LNCaP clone FGC (cell line): ENCODE measurements at regions not wholly inside any gene's neighbourhood (a gene's known extent, or its start where the extent isn't known, plus 50 kb on each side); places are given as distances from the start of the nearest gene placed in this dataset.

Experiments
- DNase-seq: peaks from one replicate; pipeline ENCODE4 v3.0.0-alpha.2; 2011; ENCODE audit warnings: low read depth
- H3K4me3 ChIP-seq: 2 replicates; pipeline ENCODE4 v1.5.1; 2011; ENCODE audit warnings: mild to moderate bottlenecking, low read depth, low read length, control low read depth
- TF ChIP-seq, protein P1 (sequence below): IDR thresholded peaks from 2 replicates; pipeline ENCODE4 v1.5.1; 2012; ENCODE audit warnings: mild to moderate bottlenecking; ENCODE audit not compliant: control insufficient read depth, insufficient read depth; ENCODE audit errors: extremely low read depth

DNA sequence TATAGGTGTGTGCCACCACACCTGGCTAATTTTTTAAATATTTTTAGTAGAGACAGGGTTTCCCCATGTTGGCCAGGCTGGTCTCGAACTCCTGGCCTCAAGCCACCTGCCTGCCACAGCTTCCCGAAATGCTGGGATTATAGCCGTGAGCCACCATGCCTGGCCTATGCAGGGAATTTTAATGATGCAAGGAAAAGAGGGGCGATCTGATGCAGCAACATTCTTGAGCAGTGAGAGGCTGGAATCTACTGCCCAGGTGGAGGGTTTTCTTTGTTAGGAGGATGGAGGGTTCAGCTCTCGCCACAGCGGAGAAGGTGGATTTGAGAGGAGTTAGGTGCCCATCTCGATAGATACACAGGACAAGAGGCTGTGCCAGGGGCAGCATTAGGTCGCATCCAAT is 332.3 kb downstream of the GATA3 start:
- TF ChIP-seq, protein P1, sequence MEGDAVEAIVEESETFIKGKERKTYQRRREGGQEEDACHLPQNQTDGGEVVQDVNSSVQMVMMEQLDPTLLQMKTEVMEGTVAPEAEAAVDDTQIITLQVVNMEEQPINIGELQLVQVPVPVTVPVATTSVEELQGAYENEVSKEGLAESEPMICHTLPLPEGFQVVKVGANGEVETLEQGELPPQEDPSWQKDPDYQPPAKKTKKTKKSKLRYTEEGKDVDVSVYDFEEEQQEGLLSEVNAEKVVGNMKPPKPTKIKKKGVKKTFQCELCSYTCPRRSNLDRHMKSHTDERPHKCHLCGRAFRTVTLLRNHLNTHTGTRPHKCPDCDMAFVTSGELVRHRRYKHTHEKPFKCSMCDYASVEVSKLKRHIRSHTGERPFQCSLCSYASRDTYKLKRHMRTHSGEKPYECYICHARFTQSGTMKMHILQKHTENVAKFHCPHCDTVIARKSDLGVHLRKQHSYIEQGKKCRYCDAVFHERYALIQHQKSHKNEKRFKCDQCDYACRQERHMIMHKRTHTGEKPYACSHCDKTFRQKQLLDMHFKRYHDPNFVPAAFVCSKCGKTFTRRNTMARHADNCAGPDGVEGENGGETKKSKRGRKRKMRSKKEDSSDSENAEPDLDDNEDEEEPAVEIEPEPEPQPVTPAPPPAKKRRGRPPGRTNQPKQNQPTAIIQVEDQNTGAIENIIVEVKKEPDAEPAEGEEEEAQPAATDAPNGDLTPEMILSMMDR: no peak
- DNase-seq: no peak
- H3K4me3 ChIP-seq: no peak overlapping the region

DNA sequence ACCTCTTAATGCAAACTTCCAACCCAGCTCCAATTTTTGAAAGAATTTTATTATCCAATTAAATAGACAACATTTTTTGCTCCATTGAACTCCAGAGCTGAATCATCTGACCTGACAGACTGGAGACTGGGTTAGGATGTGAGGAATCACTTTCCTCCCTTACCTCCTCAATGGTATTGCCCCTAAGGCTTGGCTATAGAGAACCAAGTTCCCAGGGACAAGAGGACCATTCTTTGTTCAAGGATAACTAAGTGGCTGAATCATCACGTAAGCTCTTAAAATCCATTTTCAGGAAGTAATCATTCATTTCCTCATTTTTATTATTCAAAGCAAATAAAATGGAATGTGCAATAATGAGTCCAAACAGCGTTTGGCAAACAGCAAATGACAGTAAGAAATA is 335.1 kb downstream of the GATA3 start:
- TF ChIP-seq, protein P1: no peak
- peak; percentile 32 for DNase-seq
- no peak overlapping the region for H3K4me3 ChIP-seq

DNA sequence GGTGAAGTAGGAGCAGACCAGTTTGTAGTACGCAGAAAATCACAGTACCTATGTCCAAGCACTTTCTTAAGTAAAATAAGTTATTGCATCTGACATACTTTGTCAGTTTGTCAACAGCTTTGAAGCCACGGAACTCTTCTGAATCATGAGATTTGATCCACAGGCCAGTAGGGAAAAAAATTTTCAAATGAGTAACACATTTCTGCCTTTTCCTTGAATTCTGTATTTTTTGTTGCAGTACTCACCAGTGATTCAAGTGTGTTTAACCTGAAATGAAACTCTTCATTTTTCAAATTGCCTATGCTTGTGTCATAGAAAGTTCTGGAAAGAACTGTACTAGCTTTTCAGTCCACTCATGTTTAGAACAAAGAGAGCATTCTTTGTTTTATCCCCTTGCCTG is 337.7 kb downstream of the GATA3 start:
- no peak overlapping the region for H3K4me3 ChIP-seq
- no peak for DNase-seq
- TF ChIP-seq, protein P1: no peak

DNA sequence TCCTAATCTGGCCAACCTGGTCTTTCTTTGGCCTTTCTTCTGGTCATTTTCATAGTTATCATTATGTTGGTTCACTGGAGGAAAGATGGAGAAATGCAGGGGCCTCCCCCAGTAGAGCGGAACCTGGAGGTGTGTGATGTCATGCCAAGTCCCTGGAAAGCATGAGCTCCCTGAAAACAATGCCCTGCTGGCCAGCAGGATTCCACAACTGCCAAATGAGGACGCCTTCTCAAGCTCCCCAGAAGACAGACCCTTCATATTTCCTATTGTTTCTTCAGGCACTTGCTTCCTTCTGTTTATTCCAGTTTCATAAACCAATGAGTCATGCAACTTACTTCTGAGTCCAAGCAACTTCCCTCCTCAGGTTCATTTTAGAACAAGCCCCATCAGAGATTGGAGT is 339.0 kb downstream of the GATA3 start:
- H3K4me3 ChIP-seq: no peak overlapping the region
- no peak for DNase-seq
- TF ChIP-seq, protein P1: no peak

DNA sequence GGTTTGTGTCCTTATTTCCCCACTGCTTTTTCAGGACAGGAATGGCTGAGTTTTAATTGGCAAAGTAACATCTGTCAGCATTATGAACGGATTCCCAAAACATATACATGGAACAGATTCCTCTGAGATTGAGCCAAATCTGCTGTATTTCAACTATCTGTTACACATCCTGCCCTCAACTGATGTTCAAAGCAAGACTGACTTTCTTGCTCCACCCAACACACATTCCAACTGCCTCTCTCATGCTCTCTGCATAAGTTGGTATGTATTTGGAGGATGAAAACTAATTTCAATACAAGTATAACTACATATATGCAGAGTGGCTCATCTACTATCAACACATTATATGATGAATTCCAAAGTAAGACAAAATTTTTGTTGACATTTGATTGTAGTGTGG is 342.2 kb downstream of the GATA3 start:
- no peak for DNase-seq
- TF ChIP-seq, protein P1: no peak
- no peak overlapping the region for H3K4me3 ChIP-seq

DNA sequence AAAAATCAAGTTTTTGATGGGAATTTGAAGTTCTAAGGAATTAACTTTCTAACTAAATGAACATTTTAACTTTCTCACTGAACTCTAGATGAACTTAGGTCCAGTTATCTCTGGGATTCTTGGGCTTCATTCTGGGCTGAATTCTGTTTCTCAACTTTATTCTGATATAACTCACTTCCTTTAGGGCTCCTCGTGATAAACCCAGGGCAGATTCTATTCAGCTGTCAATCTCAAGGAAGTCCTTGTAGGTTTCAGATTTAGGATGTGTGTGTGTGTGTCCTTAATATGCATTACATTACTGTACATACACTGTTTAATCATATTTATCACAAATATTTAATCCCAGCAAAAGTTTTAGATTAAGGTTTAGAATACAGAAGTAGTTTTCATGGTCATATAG is 344.3 kb downstream of the GATA3 start:
- no peak overlapping the region for H3K4me3 ChIP-seq
- no peak for DNase-seq
- TF ChIP-seq, protein P1: no peak

DNA sequence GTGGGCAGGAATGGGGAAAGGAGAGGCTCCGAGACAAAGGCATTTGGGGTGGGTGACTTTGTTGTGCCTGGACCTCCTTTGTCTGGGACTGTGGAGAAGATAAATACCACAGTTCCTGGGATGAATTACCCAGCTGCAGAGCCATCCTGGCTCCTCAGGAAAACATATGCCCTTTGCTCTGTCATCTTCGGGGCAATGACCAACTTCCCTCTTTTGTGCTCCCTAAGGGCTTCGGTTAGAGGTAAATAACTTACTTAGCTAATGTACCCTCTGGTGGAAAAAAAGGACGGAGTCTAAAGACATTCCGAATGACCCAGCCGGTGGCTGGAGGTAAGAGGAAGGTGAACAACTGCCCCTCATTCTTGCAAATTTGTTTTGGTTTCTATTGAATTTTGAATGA is 345.7 kb downstream of the GATA3 start:
- DNase-seq: no peak
- H3K4me3 ChIP-seq: no peak overlapping the region
- TF ChIP-seq, protein P1: no peak
